SK-N-SH (cell line): ENCODE measurements at regions not wholly inside any gene's neighbourhood (a gene's known extent, or its start where the extent isn't known, plus 50 kb on each side); places are given as distances from the start of the nearest gene placed in this dataset.

Experiments
- CTCF ChIP-seq: fragments of 200-600 bp; sonication (generic); IDR thresholded peaks from 2 replicates; pipeline ENCODE4 v1.6.1; 2017; ENCODE audit warnings: antibody characterized with exemption, mild to moderate bottlenecking, moderate library complexity
- FOXM1 ChIP-seq: IDR thresholded peaks from 2 replicates; pipeline ENCODE4 v1.4.0; 2012; ENCODE audit warnings: low read depth, mild to moderate bottlenecking
- GATA2 ChIP-seq: sonication (generic); formaldehyde crosslinking; IDR thresholded peaks from 2 replicates; pipeline ENCODE4 v1.5.0; 2020; ENCODE audit warnings: mild to moderate bottlenecking, missing genetic modification reagents
- MEF2A ChIP-seq: IDR thresholded peaks from 2 replicates; pipeline ENCODE4 v1.4.0; 2012; ENCODE audit warnings: low read depth, borderline replicate concordance
- RCOR1 ChIP-seq: fragments of 150-350 bp; IDR thresholded peaks from 2 replicates; pipeline ENCODE4 v1.6.1; 2017; ENCODE audit warnings: antibody characterized with exemption, low read length
- SMC3 ChIP-seq: IDR thresholded peaks from 2 replicates; pipeline ENCODE4 v1.6.1; 2012; ENCODE audit warnings: low read depth, low read length, improper control_type of control experiment
- YY1 ChIP-seq: IDR thresholded peaks from 2 replicates; pipeline ENCODE4 v1.4.0; 2012; ENCODE audit warnings: low read depth, mild to moderate bottlenecking
- TF ChIP-seq, protein P1 (sequence below): fragments of 150-350 bp; IDR thresholded peaks from 2 replicates; pipeline ENCODE4 v1.6.1; 2017; ENCODE audit warnings: antibody characterized with exemption, low read length, low read depth, borderline replicate concordance

DNA sequence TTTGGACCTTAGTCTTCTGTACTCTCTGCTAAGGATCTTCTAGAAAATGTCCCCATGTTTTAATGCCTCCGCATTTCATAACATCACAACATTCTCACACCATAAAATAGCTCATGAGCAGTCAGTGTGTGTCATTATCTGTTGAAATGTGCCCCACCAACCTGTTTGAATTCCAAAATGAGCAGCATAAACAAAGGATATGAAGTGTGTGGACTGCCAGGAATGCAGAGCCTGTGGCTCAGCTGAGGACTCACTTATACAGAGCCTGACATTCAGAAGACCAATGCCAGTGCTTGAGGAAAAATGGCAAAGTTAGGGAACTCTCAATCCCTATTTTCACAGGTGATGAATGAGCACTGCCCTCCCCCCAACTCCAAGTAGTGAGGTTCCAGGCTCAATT, 621.4 kb downstream of the POM121L12 start:
- TF ChIP-seq CTCF (no peak), YY1 (no peak), SMC3 (no peak), FOXM1 (no peak), RCOR1 (no peak), GATA2 (CRISPR knock-in tag) (no peak), MEF2A (no peak)
- TF ChIP-seq, protein P1, sequence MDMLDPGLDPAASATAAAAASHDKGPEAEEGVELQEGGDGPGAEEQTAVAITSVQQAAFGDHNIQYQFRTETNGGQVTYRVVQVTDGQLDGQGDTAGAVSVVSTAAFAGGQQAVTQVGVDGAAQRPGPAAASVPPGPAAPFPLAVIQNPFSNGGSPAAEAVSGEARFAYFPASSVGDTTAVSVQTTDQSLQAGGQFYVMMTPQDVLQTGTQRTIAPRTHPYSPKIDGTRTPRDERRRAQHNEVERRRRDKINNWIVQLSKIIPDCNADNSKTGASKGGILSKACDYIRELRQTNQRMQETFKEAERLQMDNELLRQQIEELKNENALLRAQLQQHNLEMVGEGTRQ: no peak
